H1 (cell line): ENCODE measurements at regions not wholly inside any gene's neighbourhood (a gene's known extent, or its start where the extent isn't known, plus 50 kb on each side); places are given as distances from the start of the nearest gene placed in this dataset.

Source experiments
- CTCF ChIA-PET: fragments of 300-600 bp; sonication (Branson Sonifier 250); formaldehyde crosslinking; loops from one replicate; lab custom pipeline; 2021; ENCODE audit not compliant: partially characterized antibody; lab: Charles Lee
- POLR2A ChIA-PET: fragments of 300-600 bp; sonication (Branson Sonifier 250); formaldehyde crosslinking; loops from one replicate; lab custom pipeline; 2021; ENCODE audit warnings: inconsistent platforms; ENCODE audit not compliant: partially characterized antibody; lab: Charles Lee
- DNase-seq, 2 experiments: peaks; one replicate each; pipeline versions ENCODE4 v3.0.0 to v3.0.0-alpha.2; 2010 to 2022; ENCODE audit warnings: low spot score in 2 of 2, low read depth in 1 of 2, mixed read lengths in 1 of 2
- FAIRE-seq: peaks from 2 replicates; lab custom pipeline; 2011; peaks lifted over from hg19 to GRCh38; lab: Jason Lieb, UNC
- H2AFZ ChIP-seq: 2 replicates; pipeline ENCODE4 v1.8.1; 2012; ENCODE audit warnings: low read length, inconsistent platforms
- H2AK5ac ChIP-seq: 2 replicates; pipeline ENCODE4 v1.6.1; 2013; ENCODE audit warnings: low read depth, low read length
- H2BK120ac ChIP-seq: replicated peaks from 2 replicates; pipeline ENCODE3; 2013; ENCODE audit warnings: low read depth, low read length, inconsistent platforms
- H2BK12ac ChIP-seq: 2 replicates; pipeline ENCODE4 v1.6.1; 2013; ENCODE audit warnings: low read depth, low read length
- H2BK15ac ChIP-seq: 2 replicates; pipeline ENCODE4 v1.6.1; 2013; ENCODE audit warnings: low read length
- H2BK20ac ChIP-seq: 2 replicates; pipeline ENCODE4 v1.6.1; 2013; ENCODE audit warnings: low read length
- H2BK5ac ChIP-seq: 2 replicates; pipeline ENCODE4 v1.6.1; 2013; ENCODE audit warnings: low read depth, low read length
- H3K14ac ChIP-seq: 2 replicates; pipeline ENCODE4 v1.6.1; 2013; ENCODE audit warnings: inconsistent platforms; ENCODE audit not compliant: insufficient read length
- H3K18ac ChIP-seq: 2 replicates; pipeline ENCODE4 v1.6.1; 2013; ENCODE audit warnings: low read length; ENCODE audit errors: extremely low read depth
- H3K23ac ChIP-seq: 2 replicates; pipeline ENCODE4 v1.6.1; 2013; ENCODE audit warnings: inconsistent platforms; ENCODE audit not compliant: insufficient read length
- H3K23me2 ChIP-seq: 2 replicates; pipeline ENCODE4 v1.6.1; 2013; ENCODE audit warnings: low read depth, low read length
- H3K27ac ChIP-seq: 2 replicates; pipeline ENCODE4 v1.6.1; 2011; ENCODE audit warnings: low read depth, low read length, inconsistent platforms
- H3K27me3 ChIP-seq, 4 experiments: replicated peaks in 1 of 4; 1 replicate in 1 of 4; 2 replicates in 3 of 4; pipeline versions ENCODE4 v1.6.1 to v1.8.1; 2011 to 2013; ENCODE audit warnings: low read length in 3 of 4, mild to moderate bottlenecking in 3 of 4, inconsistent platforms in 2 of 4, mixed read lengths in 2 of 4, moderate library complexity in 1 of 4; ENCODE audit not compliant: control insufficient read depth in 3 of 4, insufficient read depth in 3 of 4; ENCODE audit errors: extremely low read depth in 1 of 4
- H3K36me3 ChIP-seq, 4 experiments: 2 replicates each; pipeline versions ENCODE4 v1.6.1 to v1.8.1; 2011 to 2013; ENCODE audit warnings: mild to moderate bottlenecking in 4 of 4, low read length in 3 of 4, moderate library complexity in 2 of 4, control low read depth in 1 of 4, inconsistent platforms in 1 of 4; ENCODE audit not compliant: insufficient read depth in 4 of 4, control insufficient read depth in 2 of 4
- H3K4ac ChIP-seq: replicated peaks from 2 replicates; pipeline ENCODE3; 2013; ENCODE audit warnings: low read length, low read depth, mixed read lengths, inconsistent platforms; ENCODE audit not compliant: insufficient read length
- H3K4me1 ChIP-seq, 4 experiments: replicated peaks in 1 of 4; 1 replicate in 1 of 4; 2 replicates in 3 of 4; pipeline versions ENCODE4 v1.6.1 to v1.8.1; 2011 to 2013; ENCODE audit warnings: low read length in 3 of 4, inconsistent platforms in 2 of 4, mixed read lengths in 1 of 4; ENCODE audit not compliant: insufficient read depth in 4 of 4, control insufficient read depth in 3 of 4
- H3K4me2 ChIP-seq, 2 experiments: 2 replicates each; pipeline versions ENCODE4 v1.6.1 to v1.8.1; 2011 to 2013; ENCODE audit warnings: low read depth in 2 of 2, low read length in 2 of 2, control low read depth in 1 of 2, inconsistent platforms in 1 of 2, mild to moderate bottlenecking in 1 of 2; ENCODE audit not compliant: insufficient read depth in 1 of 2
- H3K4me3 ChIP-seq, 4 experiments: fragments of 200-600, 300-600 bp in 1 of 4; sonication (generic), shearing (Covaris generic), sonication (Bioruptor Twin) in 1 of 4; 2 replicates each; pipeline versions ENCODE4 v1.5.1 to v1.8.1; 2011 to 2016; ENCODE audit warnings: low read length in 4 of 4, low read depth in 3 of 4, control low read depth in 2 of 4, inconsistent platforms in 2 of 4, mild to moderate bottlenecking in 2 of 4, mixed read lengths in 1 of 4, moderate library complexity in 1 of 4; ENCODE audit not compliant: insufficient read depth in 2 of 4; ENCODE audit errors: extremely low read depth in 1 of 4
- H3K56ac ChIP-seq: replicated peaks from 2 replicates; pipeline ENCODE3; 2013; ENCODE audit warnings: low read depth, mild to moderate bottlenecking, mixed read lengths, low read length, inconsistent platforms; ENCODE audit not compliant: insufficient read length
- H3K79me1 ChIP-seq: 2 replicates; pipeline ENCODE4 v1.6.1; 2013; ENCODE audit warnings: low read depth, low read length, control low read depth
- H3K79me2 ChIP-seq, 2 experiments: 2 replicates each; pipeline versions ENCODE4 v1.6.1 to v1.8.1; 2012 to 2013; ENCODE audit warnings: low read length in 2 of 2, mild to moderate bottlenecking in 2 of 2, inconsistent platforms in 1 of 2; ENCODE audit not compliant: insufficient read depth in 2 of 2, control insufficient read depth in 1 of 2
- H3K9ac ChIP-seq, 4 experiments: replicated peaks in 1 of 4; 1 replicate in 1 of 4; 2 replicates in 3 of 4; pipeline versions ENCODE4 v1.6.1 to v1.8.1; 2011 to 2013; ENCODE audit warnings: low read depth in 3 of 4, low read length in 3 of 4, control low read depth in 2 of 4, mild to moderate bottlenecking in 2 of 4, moderate library complexity in 2 of 4, inconsistent platforms in 1 of 4; ENCODE audit errors: extremely low read depth in 1 of 4
- H3K9me3 ChIP-seq, 2 experiments: 2 replicates each; pipeline versions ENCODE4 v1.6.1 to v1.8.1; 2012 to 2013; ENCODE audit warnings: mild to moderate bottlenecking in 2 of 2, moderate library complexity in 2 of 2, control low read depth in 1 of 2, inconsistent platforms in 1 of 2, low read depth in 1 of 2, low read length in 1 of 2, mixed read lengths in 1 of 2; ENCODE audit not compliant: insufficient read depth in 2 of 2
- H4K20me1 ChIP-seq, 2 experiments: replicated peaks in 1 of 2; 2 replicates each; pipeline versions ENCODE3 to v1.8.1; 2011 to 2013; ENCODE audit warnings: inconsistent platforms in 2 of 2, low read length in 2 of 2, mild to moderate bottlenecking in 1 of 2; ENCODE audit not compliant: insufficient read depth in 2 of 2, control insufficient read depth in 1 of 2
- H4K5ac ChIP-seq: 2 replicates; pipeline ENCODE4 v1.6.1; 2013; ENCODE audit warnings: low read length, low read depth, mixed read lengths, inconsistent platforms; ENCODE audit not compliant: insufficient read length
- H4K8ac ChIP-seq: 2 replicates; pipeline ENCODE4 v1.8.0; 2013; ENCODE audit warnings: mild to moderate bottlenecking, moderate library complexity, low read length, inconsistent platforms; ENCODE audit not compliant: insufficient read depth; ENCODE audit errors: extremely low read depth
- H4K91ac ChIP-seq: replicated peaks from 2 replicates; pipeline ENCODE3; 2013; ENCODE audit warnings: low read length, mixed read lengths, inconsistent platforms; ENCODE audit not compliant: insufficient read length
- GABPA ChIP-seq: IDR thresholded peaks from 2 replicates; pipeline ENCODE4 v1.6.1; 2011; ENCODE audit warnings: mild to moderate bottlenecking, low read length, moderate library complexity, borderline replicate concordance; ENCODE audit not compliant: insufficient read depth
- SIRT6 ChIP-seq: IDR thresholded peaks from one replicate; pipeline ENCODE4 v1.7.1; 2012; ENCODE audit warnings: low read length, inconsistent platforms
- TBP ChIP-seq: IDR thresholded peaks from 2 replicates; pipeline ENCODE4 v1.6.1; 2011; ENCODE audit warnings: low read depth, low read length, improper control_type of control experiment

- no peaks in the 10 kb centered on the region for H3K4me1 ChIP-seq
- H3K36me3 ChIP-seq: no peaks in the 10 kb centered on the region
- H3K23ac ChIP-seq: no peak overlapping the region
- ChIA-PET CTCF (interaction anchor here (0.6 kb wide), 1 partner anchor 29 kb away, joined by 4 read pairs; no protein-coding TSS in a partner anchor), POLR2A (no interaction called here)
- H3K23me2 ChIP-seq: no peaks in the 10 kb centered on the region
- H3K9ac ChIP-seq: no peak overlapping the region
- TF ChIP-seq GABPA (no peak), SIRT6 (no peak), TBP (no peak)
- H3K4me3 ChIP-seq: no peak overlapping the region
- no peaks in the 10 kb centered on the region for H3K79me1 ChIP-seq
- no peak overlapping the region for H3K14ac ChIP-seq
- H3K9me3 ChIP-seq: peaks cover 4 to 6% of the 10 kb centered on the region in 2 experiments; a peak in 1 of 4 replicates
- H3K79me2 ChIP-seq: no peaks in the 10 kb centered on the region
- no peak overlapping the region for H2BK15ac ChIP-seq
- no peak overlapping the region for H4K91ac ChIP-seq
- H3K4ac ChIP-seq: no peak overlapping the region
- DNase-seq (no peak), FAIRE-seq (no peak)
- H2BK5ac ChIP-seq: no peak overlapping the region
- no peaks in the 10 kb centered on the region for H3K27me3 ChIP-seq
- no peak overlapping the region for H4K8ac ChIP-seq
- H2BK120ac ChIP-seq: no peak overlapping the region
- no peak overlapping the region for H2BK12ac ChIP-seq
- no peaks in the 10 kb centered on the region for H4K20me1 ChIP-seq
- no peak overlapping the region for H3K18ac ChIP-seq
- H2BK20ac ChIP-seq: no peak overlapping the region
- H3K4me2 ChIP-seq: no peak overlapping the region
- no peak overlapping the region for H2AFZ ChIP-seq
- no peak overlapping the region for H2AK5ac ChIP-seq
- no peak overlapping the region for H3K56ac ChIP-seq
- H4K5ac ChIP-seq: no peak overlapping the region
- H3K27ac ChIP-seq: no peak overlapping the region
Observed at GRCh38 chr13:80151016-80151415, 189.9 kb downstream of the SPRY2 start.
